MM.1S (cell line): ENCODE measurements at regions not wholly inside any gene's neighbourhood (a gene's known extent, or its start where the extent isn't known, plus 50 kb on each side); places are given as distances from the start of the nearest gene placed in this dataset.

Experiments used
- DNase-seq: peaks from one replicate; pipeline ENCODE4 v3.0.0-alpha.2; 2015
- H2AFZ ChIP-seq: fragments of 300-600 bp; sonication (generic); 2 replicates; pipeline ENCODE4 v1.6.0; 2016; ENCODE audit warnings: antibody characterized with exemption, low read length
- H3F3A ChIP-seq: fragments of 300-600 bp; sonication (generic); 2 replicates; pipeline ENCODE4 v1.6.1; 2016; ENCODE audit warnings: mild to moderate bottlenecking, antibody characterized with exemption, low read length, moderate library complexity, mixed read lengths; ENCODE audit not compliant: insufficient read depth
- H3K27ac ChIP-seq: fragments of 300-600 bp; sonication (generic); 2 replicates; pipeline ENCODE4 v1.5.1; 2016; ENCODE audit warnings: mild to moderate bottlenecking, low read length
- H3K27me3 ChIP-seq: fragments of 300-600 bp; sonication (generic); replicated peaks from 2 replicates; pipeline ENCODE4 v1.6.0; 2016; ENCODE audit warnings: low read length; ENCODE audit not compliant: insufficient read depth
- H3K36me3 ChIP-seq: fragments of 300-600 bp; sonication (generic); replicated peaks from 2 replicates; pipeline ENCODE4 v1.6.1; 2016; ENCODE audit warnings: mild to moderate bottlenecking, low read length, mixed read lengths; ENCODE audit not compliant: insufficient read depth
- H3K4me1 ChIP-seq: fragments of 300-600 bp; sonication (generic); 2 replicates; pipeline ENCODE4 v1.6.1; 2016; ENCODE audit warnings: low read length, mixed read lengths
- H3K4me2 ChIP-seq: fragments of 300-600 bp; sonication (generic); 2 replicates; pipeline ENCODE4 v1.6.0; 2016; ENCODE audit warnings: low read depth, low read length
- H3K4me3 ChIP-seq: fragments of 300-600 bp; sonication (generic); 2 replicates; pipeline ENCODE4 v1.5.1; 2016; ENCODE audit warnings: low read length, mixed read lengths
- H3K79me2 ChIP-seq: fragments of 300-600 bp; sonication (generic); 2 replicates; pipeline ENCODE4 v1.6.1; 2016; ENCODE audit warnings: mixed run types, low read length, mixed read lengths
- H3K9ac ChIP-seq: fragments of 300-600 bp; sonication (generic); 2 replicates; pipeline ENCODE4 v1.6.1; 2016; ENCODE audit warnings: low read length, mixed read lengths
- H3K9me2 ChIP-seq: fragments of 300-600 bp; sonication (generic); replicated peaks from 2 replicates; pipeline ENCODE4 v1.6.1; 2016; ENCODE audit warnings: mild to moderate bottlenecking, low read length, mixed read lengths; ENCODE audit not compliant: insufficient read depth
- H3K9me3 ChIP-seq: fragments of 300-600 bp; sonication (generic); replicated peaks from 2 replicates; pipeline ENCODE4 v1.6.1; 2016; ENCODE audit warnings: mild to moderate bottlenecking, low read length, mixed read lengths; ENCODE audit not compliant: insufficient read depth
- H4K20me1 ChIP-seq: fragments of 300-600 bp; sonication (generic); 2 replicates; pipeline ENCODE4 v1.6.1; 2016; ENCODE audit warnings: mild to moderate bottlenecking, low read length, moderate library complexity, mixed read lengths; ENCODE audit not compliant: insufficient read depth
- CTCF ChIP-seq: fragments of 300-600 bp; sonication (generic); IDR thresholded peaks from 2 replicates; pipeline ENCODE4 v1.5.1; 2016; ENCODE audit warnings: antibody characterized with exemption, low read length, mixed read lengths
- EZH2 ChIP-seq: fragments of 300-600 bp; sonication (generic); optimal IDR thresholded peaks from 2 replicates; pipeline ENCODE3; 2017; ENCODE audit warnings: low read depth, mild to moderate bottlenecking, antibody characterized with exemption, low read length, mixed read lengths
- EZH2phosphoT487 ChIP-seq: fragments of 300-600 bp; sonication (generic); IDR thresholded peaks from 2 replicates; pipeline ENCODE4 v1.6.1; 2018; ENCODE audit warnings: antibody characterized with exemption, low read length

GRCh38 chr2:145600811-145601210 is 1080.9 kb upstream of the ZEB2 start:
- TF ChIP-seq CTCF, result no peak
- no peak for TF ChIP-seq EZH2
- TF ChIP-seq EZH2phosphoT487, result no peak
- Histone ChIP-seq H4K20me1 (no peaks in the 10 kb centered on the region), H3K4me3 (no peak overlapping the region), H3K9me3 (no peaks in the 10 kb centered on the region), H3K9ac (no peak overlapping the region), H3K27ac (no peak overlapping the region), H3K4me1 (no peaks in the 10 kb centered on the region), H3K4me2 (no peak overlapping the region), H3K79me2 (no peaks in the 10 kb centered on the region), H3K36me3 (no peaks in the 10 kb centered on the region), H2AFZ (no peak overlapping the region), H3K27me3 (no peaks in the 10 kb centered on the region), H3K9me2 (no peaks in the 10 kb centered on the region), H3F3A (no peaks in the 10 kb centered on the region)
- DNase-seq, result no peak

GRCh38 chr2:145599756-145600155 is 1079.8 kb upstream of the ZEB2 start:
- Histone ChIP-seq H3K9me2 (no peaks in the 10 kb centered on the region), H3K9ac (no peak overlapping the region), H3K79me2 (no peaks in the 10 kb centered on the region), H3K4me1 (no peaks in the 10 kb centered on the region), H3K27ac (no peak overlapping the region), H3K9me3 (no peaks in the 10 kb centered on the region), H2AFZ (no peak overlapping the region), H3K4me2 (no peak overlapping the region), H3K27me3 (no peaks in the 10 kb centered on the region), H4K20me1 (no peaks in the 10 kb centered on the region), H3K4me3 (no peak overlapping the region), H3K36me3 (no peaks in the 10 kb centered on the region), H3F3A (no peaks in the 10 kb centered on the region)
- no peak for DNase-seq
- no peak for TF ChIP-seq EZH2
- no peak for TF ChIP-seq CTCF
- no peak for TF ChIP-seq EZH2phosphoT487

- H3K27me3 ChIP-seq, result no peaks in the 10 kb centered on the region
- DNase-seq, result no peak
Observed at GRCh38 chr2:145598434-145598833, 1078.5 kb upstream of the ZEB2 start.

More at GRCh38 chr2:145598434-145598833, 1078.5 kb upstream of the ZEB2 start:
- Histone ChIP-seq H3F3A (no peaks in the 10 kb centered on the region), H2AFZ (no peak overlapping the region), H3K79me2 (no peaks in the 10 kb centered on the region), H3K9me2 (no peaks in the 10 kb centered on the region), H3K9ac (no peak overlapping the region), H3K9me3 (no peaks in the 10 kb centered on the region), H3K4me3 (no peak overlapping the region), H3K4me1 (no peaks in the 10 kb centered on the region), H3K4me2 (no peak overlapping the region), H3K27ac (no peak overlapping the region), H3K36me3 (no peaks in the 10 kb centered on the region), H4K20me1 (no peaks in the 10 kb centered on the region)
- TF ChIP-seq EZH2phosphoT487 (no peak), EZH2 (no peak), CTCF (no peak)
